EL (cell line): ENCODE measurements at regions not wholly inside any gene's neighbourhood (a gene's known extent, or its start where the extent isn't known, plus 50 kb on each side); places are given as distances from the start of the nearest gene placed in this dataset.

ENCODE experiments used
- DNase-seq: peaks from one replicate; pipeline ENCODE4 v3.0.0-alpha.2; 2016

DNA sequence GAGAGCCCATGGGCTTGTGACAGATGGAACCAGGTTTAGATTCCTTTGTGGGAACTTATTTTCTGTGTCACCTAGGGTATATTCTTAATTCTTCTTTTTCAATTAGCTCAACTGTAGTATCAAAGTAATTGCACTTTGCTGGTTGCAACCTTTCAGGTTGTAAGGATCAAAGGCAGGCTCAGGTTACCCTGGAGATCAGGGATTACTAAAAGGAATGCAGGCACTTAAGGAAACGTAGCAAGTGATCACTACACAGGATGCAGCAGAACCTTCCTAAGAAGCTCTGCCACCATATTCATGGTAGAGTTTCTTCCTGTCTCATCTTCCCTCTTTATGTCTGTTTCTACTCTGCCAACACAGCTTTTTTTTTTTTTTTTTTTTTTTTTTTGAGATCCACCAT, 133.2 kb upstream of the JAG1 start:
- no peak for DNase-seq

GRCh38 chr20:10812759-10813327, 139.0 kb upstream of the JAG1 start:
- no peak for DNase-seq

DNA sequence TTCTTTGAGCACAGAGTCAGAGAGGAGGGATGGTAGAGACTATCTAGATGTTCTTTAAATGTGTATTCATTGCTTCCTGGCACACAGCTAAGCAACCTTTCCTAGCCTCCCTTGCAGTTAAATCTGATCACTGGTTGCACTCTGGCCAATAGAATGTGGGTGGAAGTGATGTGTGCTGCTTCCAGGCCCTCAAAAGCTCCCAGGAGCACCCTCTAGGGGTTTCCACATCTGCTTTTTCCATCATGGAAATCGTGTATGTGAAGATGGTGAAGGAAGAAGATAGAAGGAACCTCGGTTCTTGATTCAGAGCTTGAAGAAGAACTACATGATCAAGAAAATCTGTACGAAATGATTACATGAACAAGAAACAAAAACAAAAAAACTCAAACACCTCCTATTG, 149.8 kb upstream of the JAG1 start:
- DNase-seq, result no peak

- DNase-seq, result no peak
These were observed 151.1 kb upstream of the JAG1 start for GRCh38 chr20:10824750-10825500.

DNA sequence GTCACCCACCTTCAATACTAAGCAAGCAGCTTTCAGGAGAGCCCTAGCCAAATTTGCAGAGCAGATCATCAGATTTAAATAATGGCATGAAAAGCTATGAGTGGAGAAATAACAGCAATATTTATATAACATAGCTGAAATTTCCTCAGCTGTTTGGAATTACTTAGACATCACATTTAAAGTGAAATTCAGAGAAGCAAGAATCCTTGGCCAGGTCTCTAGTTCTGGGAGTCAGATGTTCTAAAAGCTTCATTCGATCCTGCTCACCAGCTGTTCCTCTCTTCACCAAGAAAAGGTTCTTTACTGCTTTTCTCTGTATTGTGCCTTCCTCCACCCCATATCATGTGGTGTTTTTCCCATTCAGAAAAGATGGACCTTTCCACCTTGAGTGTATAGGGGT, 152.3 kb upstream of the JAG1 start:
- DNase-seq, result no peak

GRCh38 chr20:10828180-10828579, 154.4 kb upstream of the JAG1 start:
- no peak for DNase-seq

DNA sequence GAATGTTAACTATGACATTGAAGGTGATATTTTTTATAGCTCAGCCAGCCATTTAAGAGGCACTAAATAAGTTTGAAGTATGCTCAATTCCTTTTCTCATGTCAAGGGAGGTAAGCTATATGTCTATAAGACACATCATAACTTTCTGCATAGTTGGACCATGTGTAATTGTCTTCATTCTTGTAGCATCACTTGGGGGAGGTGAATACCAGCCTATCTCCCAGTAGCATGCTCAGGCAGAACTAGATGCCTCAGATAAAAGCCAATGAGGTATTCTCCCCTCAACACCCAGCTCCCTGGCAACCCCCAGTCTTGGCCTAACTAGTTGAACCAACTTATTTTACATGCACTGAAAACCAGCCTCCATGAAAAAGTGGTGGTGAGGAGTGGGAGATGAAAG, 158.3 kb upstream of the JAG1 start:
- DNase-seq, result peak; percentile 67

GRCh38 chr20:10837901-10838300, 164.1 kb upstream of the JAG1 start:
- no peak for DNase-seq

GRCh38 chr20:10842116-10842515, 168.3 kb upstream of the JAG1 start:
- peak; percentile 24 for DNase-seq

DNA sequence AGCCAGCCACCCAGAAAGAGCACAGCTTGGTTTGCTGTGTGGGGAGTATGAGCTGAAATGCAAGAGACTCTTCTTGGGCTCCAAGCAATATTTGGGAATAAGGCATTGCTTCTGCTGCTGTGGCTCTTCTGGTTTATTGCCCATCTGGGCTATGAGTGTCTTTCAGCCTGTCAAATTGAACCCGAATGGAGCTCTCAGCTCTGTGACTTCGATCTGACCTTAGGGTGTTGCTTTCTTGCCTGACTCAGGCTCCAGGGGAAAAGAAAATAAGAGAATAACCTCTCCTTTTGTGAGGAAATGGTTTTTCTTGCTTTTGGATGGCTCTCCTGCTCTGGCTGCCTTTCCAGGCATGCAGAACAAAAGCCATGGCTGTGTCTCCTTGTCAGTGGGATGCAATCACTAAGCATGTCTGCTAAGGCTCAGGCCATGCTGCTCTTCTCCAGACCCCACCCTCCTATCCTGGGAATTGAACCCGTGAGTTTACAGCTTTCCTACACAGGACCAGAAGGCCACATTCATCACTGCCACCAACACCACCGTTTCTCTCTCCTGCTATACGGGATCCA, 169.4 kb upstream of the JAG1 start:
- DNase-seq, result peak; percentile 36

DNA sequence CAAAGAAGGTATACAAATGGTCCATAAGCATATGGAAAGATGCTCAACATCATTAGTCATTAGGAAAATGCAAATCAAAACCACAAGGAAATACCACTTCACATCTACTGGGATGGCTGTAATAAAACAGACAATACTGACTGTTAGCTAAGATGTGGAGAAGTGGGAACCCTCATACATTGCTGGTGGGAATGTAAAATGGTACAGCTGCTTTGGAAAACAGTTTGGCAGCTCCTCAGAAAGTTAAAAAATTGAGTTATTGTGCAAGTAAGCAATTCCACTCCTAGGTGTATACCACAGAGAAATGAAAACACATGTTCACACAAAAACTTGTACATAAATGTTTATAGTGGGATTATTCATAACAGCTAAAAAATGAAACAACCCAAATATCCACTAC, 173.0 kb upstream of the JAG1 start:
- DNase-seq, result no peak

DNA sequence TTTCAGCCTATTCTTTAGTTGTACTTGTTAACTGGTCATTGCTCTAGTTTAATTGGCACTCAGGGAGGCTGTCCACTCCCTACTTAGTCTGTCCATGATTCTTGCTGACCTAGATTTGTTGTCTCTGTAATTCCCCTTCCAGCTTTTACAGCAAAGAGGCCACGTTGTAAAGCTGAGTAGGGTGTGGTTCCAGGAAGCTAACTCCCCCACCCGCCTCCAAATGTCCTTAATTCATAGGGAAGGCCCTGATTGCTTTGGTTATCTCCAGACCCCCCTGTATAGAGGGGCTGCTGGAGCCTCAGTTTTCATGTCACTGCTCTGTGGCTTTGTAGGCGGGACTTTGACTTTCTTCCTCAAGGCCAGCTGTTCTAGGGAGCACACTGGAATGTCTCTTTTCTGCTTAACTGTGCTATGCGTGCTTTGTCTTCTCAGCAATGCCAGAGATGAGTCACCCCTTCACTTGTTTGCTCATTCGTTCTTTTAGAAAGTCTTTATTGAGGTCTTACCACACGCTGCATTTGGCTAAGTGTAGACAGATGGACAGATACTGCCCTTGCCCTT, 175.1 kb upstream of the JAG1 start:
- DNase-seq, result peak; percentile 93

- DNase-seq, result no peak
These were observed 179.4 kb upstream of the JAG1 start for GRCh38 chr20:10853176-10853575.

DNA sequence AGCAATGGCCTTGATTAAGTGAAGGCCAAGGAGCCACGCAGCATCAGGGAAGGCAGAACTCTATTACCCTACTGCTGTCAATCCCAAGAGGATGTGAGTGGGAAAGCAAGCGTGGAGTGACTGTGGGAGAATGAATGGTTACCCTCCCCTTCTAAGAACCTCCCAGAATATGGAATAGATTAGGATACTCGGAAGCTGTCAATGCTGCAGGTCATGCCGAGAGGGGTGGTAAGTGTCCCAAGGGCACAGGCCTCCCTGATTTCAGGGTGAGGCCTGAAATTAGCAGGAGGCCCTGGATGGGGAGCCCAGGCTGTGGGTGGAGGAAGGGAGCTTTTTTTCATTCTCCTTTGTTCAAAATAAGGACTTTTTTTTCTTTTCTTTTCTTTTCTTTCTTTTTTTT, 179.9 kb upstream of the JAG1 start:
- DNase-seq, result no peak

- DNase-seq, result peak; percentile 52
These were observed 181.2 kb upstream of the JAG1 start for GRCh38 chr20:10854976-10855375.

GRCh38 chr20:10855778-10856177, 182.0 kb upstream of the JAG1 start:
- DNase-seq, result no peak

DNA sequence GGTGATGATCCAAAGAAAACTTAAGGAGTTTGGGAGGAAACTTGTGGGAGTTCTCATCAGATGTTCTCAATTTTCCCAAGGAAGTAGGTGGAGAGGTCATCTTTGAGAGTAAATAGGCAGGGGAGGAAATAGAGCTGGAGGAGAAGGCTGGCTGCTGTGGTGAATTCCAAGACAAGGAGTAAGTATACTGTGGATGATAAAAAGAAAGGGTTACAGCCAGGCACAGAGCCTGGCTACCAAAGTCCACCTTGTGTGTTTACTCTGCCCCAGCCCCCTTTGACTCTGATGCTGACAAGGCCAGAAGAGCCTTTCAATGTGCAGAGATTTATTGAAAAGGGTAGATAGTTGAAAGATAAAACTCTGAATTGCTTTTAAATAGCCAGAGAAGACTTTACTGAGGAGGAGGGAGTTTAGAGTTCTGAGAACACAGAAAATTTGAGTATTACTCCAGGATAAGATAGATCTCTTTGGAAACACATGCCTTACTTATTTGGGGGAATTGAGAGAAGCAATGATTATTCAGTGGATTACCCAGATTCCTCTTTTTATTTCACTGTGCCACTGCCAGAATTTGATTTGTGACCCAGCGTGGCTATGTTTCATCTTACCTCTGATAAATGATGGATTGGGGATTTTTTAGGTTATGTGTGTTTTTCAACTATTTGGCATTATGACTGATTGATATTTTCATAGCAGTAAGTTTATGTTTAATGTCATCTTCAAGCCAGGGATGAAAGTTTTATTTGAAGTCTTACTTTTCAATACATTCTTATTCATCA, 182.6 kb upstream of the JAG1 start:
- DNase-seq, result no peak

GRCh38 chr20:10857352-10858070, 183.7 kb upstream of the JAG1 start:
- DNase-seq, result no peak

GRCh38 chr20:10861090-10861489, 187.3 kb upstream of the JAG1 start:
- DNase-seq, result peak; percentile 83

DNA sequence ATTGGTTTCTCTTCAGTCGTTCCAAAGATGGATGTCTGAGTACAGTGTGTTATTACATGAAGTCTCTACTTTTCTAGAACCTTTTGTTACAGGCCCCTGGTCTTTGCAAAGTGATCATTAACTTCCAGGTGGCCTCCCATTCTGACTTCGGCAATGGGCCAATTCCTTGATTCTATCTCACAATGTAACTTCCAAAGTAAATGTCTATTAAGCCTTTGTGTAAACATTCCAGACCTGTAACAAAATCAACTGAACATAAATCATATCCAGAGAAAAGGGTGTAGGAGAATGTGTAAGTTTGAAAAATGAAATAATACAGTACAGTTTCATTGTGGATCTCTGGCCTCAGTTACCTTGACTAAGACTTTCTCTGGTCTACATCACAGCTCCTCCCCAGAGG, 187.8 kb upstream of the JAG1 start:
- DNase-seq, result peak; percentile 31

DNA sequence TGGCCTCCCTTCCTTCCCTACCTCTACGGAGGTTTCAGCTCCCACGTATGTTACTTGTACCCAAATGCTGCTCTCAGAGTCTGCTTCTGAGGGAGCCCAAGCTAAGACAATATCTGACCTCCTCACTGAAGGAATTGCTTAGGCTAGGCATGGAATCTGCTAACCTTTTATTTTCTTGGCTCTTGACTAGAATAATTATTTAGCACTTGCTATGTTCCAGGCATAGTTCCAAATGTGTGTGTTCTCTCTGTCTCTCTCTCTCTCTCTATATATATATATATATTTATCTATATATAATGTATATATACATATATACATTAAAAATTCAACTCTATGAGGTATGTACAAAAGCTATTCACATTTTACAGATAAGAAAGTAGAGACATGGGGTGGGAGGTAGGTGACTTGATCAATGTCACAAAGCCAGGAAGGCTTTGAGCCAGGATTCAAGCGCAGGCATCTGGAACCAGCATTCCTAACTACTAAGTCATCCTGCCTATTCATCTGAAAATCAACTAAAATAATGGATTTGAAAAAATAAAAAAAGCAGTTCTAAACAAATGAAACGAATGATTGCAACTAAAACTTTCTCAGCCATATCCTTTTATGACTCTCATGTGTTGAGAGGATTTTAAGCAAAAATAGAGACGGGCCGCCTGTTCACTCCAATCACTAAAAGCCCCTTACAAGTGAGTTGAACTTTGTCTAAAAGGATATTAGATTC, 189.7 kb upstream of the JAG1 start:
- peak; percentile 86 for DNase-seq

- no peak for DNase-seq
These were observed 190.4 kb upstream of the JAG1 start for GRCh38 chr20:10864076-10864672.
